OCI-LY7 (cell line): ENCODE measurements at regions not wholly inside any gene's neighbourhood (a gene's known extent, or its start where the extent isn't known, plus 50 kb on each side); places are given as distances from the start of the nearest gene placed in this dataset.

Source experiments
- BruUV-seq: library from RNA; stranded (reverse); fragments of 400-500 nt; replicated peaks from 2 replicates; lab custom pipeline; 2021; lab: Mats Ljungman, UMichigan
- CTCF ChIA-PET: fragments of 300-600 bp; sonication (Branson Sonifier 250); formaldehyde crosslinking; loops from one replicate; lab custom pipeline; 2022; ENCODE audit warnings: antibody characterized with exemption; ENCODE audit not compliant: unreplicated experiment; lab: Charles Lee
- POLR2A ChIA-PET: fragments of 300-600 bp; sonication (Branson Sonifier 250); formaldehyde crosslinking; loops from one replicate; lab custom pipeline; 2022; ENCODE audit warnings: antibody characterized with exemption; lab: Charles Lee
- DNase-seq: peaks from one replicate; pipeline ENCODE4 v3.0.0-alpha.2; 2015; ENCODE audit warnings: low spot score
- H2AFZ ChIP-seq: fragments of 200-600 bp; sonication (generic), shearing (Covaris generic); 2 replicates; pipeline ENCODE4 v1.6.1; 2014; ENCODE audit warnings: mild to moderate bottlenecking, antibody characterized with exemption, low read length, moderate library complexity
- H3K27ac ChIP-seq: fragments of 200-600 bp; sonication (generic); 2 replicates; pipeline ENCODE4 v1.5.1; 2014; ENCODE audit warnings: mixed run types, low read depth, mild to moderate bottlenecking, moderate library complexity, low read length, inconsistent platforms; ENCODE audit not compliant: poor library complexity, severe bottlenecking
- H3K36me3 ChIP-seq: fragments of 200-600 bp; sonication (generic); 2 replicates; pipeline ENCODE4 v1.6.1; 2014; ENCODE audit warnings: mild to moderate bottlenecking, antibody characterized with exemption, low read length, moderate library complexity, mixed read lengths; ENCODE audit not compliant: insufficient read depth
- H3K4me1 ChIP-seq: fragments of 200-600 bp; sonication (generic); 2 replicates; pipeline ENCODE4 v1.5.1; 2014; ENCODE audit warnings: mild to moderate bottlenecking, low read length; ENCODE audit not compliant: insufficient read depth, poor library complexity, severe bottlenecking
- H3K4me2 ChIP-seq: fragments of 200-600 bp; sonication (generic); 2 replicates; pipeline ENCODE4 v1.6.1; 2014; ENCODE audit warnings: mild to moderate bottlenecking, low read length
- H3K4me3 ChIP-seq: fragments of 200-600 bp; sonication (generic); 2 replicates; pipeline ENCODE4 v1.5.1; 2014; ENCODE audit warnings: mild to moderate bottlenecking, low read depth, low read length; ENCODE audit not compliant: poor library complexity, severe bottlenecking
- H3K79me2 ChIP-seq: fragments of 200-600 bp; sonication (generic); 2 replicates; pipeline ENCODE4 v1.6.1; 2016; ENCODE audit warnings: low read depth, mild to moderate bottlenecking, low read length, moderate library complexity, mixed read lengths; ENCODE audit not compliant: insufficient read depth
- H3K9me2 ChIP-seq: fragments of 200-600 bp; sonication (generic); 2 replicates; pipeline ENCODE4 v1.6.1; 2016; ENCODE audit warnings: mild to moderate bottlenecking, low read length, mixed read lengths; ENCODE audit not compliant: insufficient read depth
- H3K9me3 ChIP-seq: fragments of 200-600 bp; sonication (generic); 2 replicates; pipeline ENCODE4 v1.6.1; 2014; ENCODE audit warnings: mild to moderate bottlenecking, mixed run types, low read length, mixed read lengths
- H4K20me1 ChIP-seq: fragments of 200-600 bp; sonication (generic); 2 replicates; pipeline ENCODE4 v1.6.1; 2014; ENCODE audit warnings: mild to moderate bottlenecking, antibody characterized with exemption, low read length, moderate library complexity, mixed read lengths; ENCODE audit not compliant: insufficient read depth
- CTCF ChIP-seq: fragments of 200-600 bp; sonication (generic); conservative IDR thresholded peaks from 2 replicates; pipeline ENCODE4 v1.5.1; 2014; ENCODE audit warnings: mild to moderate bottlenecking, antibody characterized with exemption, low read length, moderate library complexity, mixed read lengths
- EZH2phosphoT487 ChIP-seq: fragments of 200-600 bp; sonication (generic); IDR thresholded peaks from 2 replicates; pipeline ENCODE4 v1.6.1; 2018; ENCODE audit warnings: low read depth, borderline replicate concordance, mild to moderate bottlenecking, mixed run types, antibody characterized with exemption, low read length, moderate library complexity, mixed read lengths
- intact Hi-C: fragments of 100-400 bp; cut with micrococcal nuclease; formaldehyde crosslinking; loops from one replicate; pipeline ENCODE4 v1.10.0; 2022; ENCODE audit not compliant: unreplicated experiment

- intact Hi-C loops = no loop called here
- Histone ChIP-seq H2AFZ (no peak overlapping the region), H3K9me3 (no peaks in the 10 kb centered on the region), H3K9me2 (no peaks in the 10 kb centered on the region), H4K20me1 (no peaks in the 10 kb centered on the region), H3K4me2 (no peak overlapping the region), H3K79me2 (no peaks in the 10 kb centered on the region), H3K4me1 (no peaks in the 10 kb centered on the region), H3K27ac (no peak overlapping the region), H3K36me3 (no peaks in the 10 kb centered on the region), H3K4me3 (no peak overlapping the region)
- POLR2A ChIA-PET = no interaction called here
- no TSS peak for BruUV-seq
- TF ChIP-seq CTCF (no peak), EZH2phosphoT487 (no peak)
- no peak for DNase-seq
- CTCF ChIA-PET = no interaction called here
Observed at GRCh38 chr16:72244853-72245252, 72.9 kb upstream of the PMFBP1 start.

GRCh38 chr16:72243621-72244020 is 71.7 kb upstream of the PMFBP1 start:
- no peaks in the 10 kb centered on the region for H3K9me3 ChIP-seq
- H3K4me1 ChIP-seq = no peaks in the 10 kb centered on the region
- CTCF ChIA-PET = no interaction called here
- POLR2A ChIA-PET = no interaction called here
- TF ChIP-seq EZH2phosphoT487 = no peak
- TF ChIP-seq CTCF = no peak
- no peak overlapping the region for H3K4me2 ChIP-seq
- no TSS peak for BruUV-seq
- DNase-seq = no peak
- no peak overlapping the region for H2AFZ ChIP-seq
- H3K27ac ChIP-seq = no peak overlapping the region
- no peaks in the 10 kb centered on the region for H3K9me2 ChIP-seq
- H3K36me3 ChIP-seq = no peaks in the 10 kb centered on the region
- H3K4me3 ChIP-seq = no peak overlapping the region
- intact Hi-C loops = no loop called here
- H3K79me2 ChIP-seq = no peaks in the 10 kb centered on the region
- no peaks in the 10 kb centered on the region for H4K20me1 ChIP-seq

GRCh38 chr16:72242757-72243156 is 70.8 kb upstream of the PMFBP1 start:
- Histone ChIP-seq H3K4me2 (no peak overlapping the region), H3K27ac (no peak overlapping the region), H4K20me1 (no peaks in the 10 kb centered on the region), H3K9me3 (no peaks in the 10 kb centered on the region), H3K79me2 (no peaks in the 10 kb centered on the region), H3K4me1 (no peaks in the 10 kb centered on the region), H3K36me3 (no peaks in the 10 kb centered on the region), H2AFZ (no peak overlapping the region), H3K9me2 (no peaks in the 10 kb centered on the region), H3K4me3 (no peak overlapping the region)
- POLR2A ChIA-PET = no interaction called here
- CTCF ChIA-PET = no interaction called here
- no TSS peak for BruUV-seq
- intact Hi-C loops = no loop called here
- DNase-seq = no peak
- TF ChIP-seq CTCF (no peak), EZH2phosphoT487 (no peak)
